Astrocyte of the cerebellum (primary cell): ENCODE measurements at regions not wholly inside any gene's neighbourhood (a gene's known extent, or its start where the extent isn't known, plus 50 kb on each side); places are given as distances from the start of the nearest gene placed in this dataset.

Experiments used
- DNase-seq: peaks from one replicate; pipeline ENCODE4 v3.0.0-alpha.2; 2011; ENCODE audit warnings: low read depth
- H3K4me3 ChIP-seq: 2 replicates; pipeline ENCODE4 v1.5.1; 2011; ENCODE audit warnings: mild to moderate bottlenecking, low read depth, low read length, moderate library complexity
- CTCF ChIP-seq: IDR thresholded peaks from 2 replicates; pipeline ENCODE4 v1.5.1; 2012; ENCODE audit warnings: low read length, low read depth, moderate library complexity, mild to moderate bottlenecking; ENCODE audit errors: missing control alignments
- in situ Hi-C: cut with HindIII; loops from 2 replicates; pipeline ENCODE4 v1.10.0; 2017; ENCODE audit warnings: low sequenced_read_pairs

- no peak for DNase-seq
- no peak overlapping the region for H3K4me3 ChIP-seq
- TF ChIP-seq CTCF, result no peak
- in situ Hi-C loops, result no loop called here
These were observed 182.4 kb downstream of the INHBA start for GRCh38 chr7:41520445-41520844.

- in situ Hi-C loops, result no loop called here
- TF ChIP-seq CTCF, result no peak
- no peak overlapping the region for H3K4me3 ChIP-seq
- DNase-seq, result no peak
These were observed 185.1 kb downstream of the INHBA start for GRCh38 chr7:41517771-41518170.

- in situ Hi-C loops, result loop anchor here (5.0 kb wide), 1 partner anchor 36 kb away; no protein-coding TSS in a partner anchor
- H3K4me3 ChIP-seq, result no peak overlapping the region
- no peak for DNase-seq
- no peak for TF ChIP-seq CTCF
These were observed 194.1 kb downstream of the INHBA start for GRCh38 chr7:41508755-41509154.

- no peak for DNase-seq
- no peak for TF ChIP-seq CTCF
- H3K4me3 ChIP-seq, result no peak overlapping the region
- in situ Hi-C loops, result loop anchor here (5.0 kb wide), 1 partner anchor 35 kb away; no protein-coding TSS in a partner anchor
These were observed 195.1 kb downstream of the INHBA start for GRCh38 chr7:41507686-41508268.

- DNase-seq, result no peak
- in situ Hi-C loops, result no loop called here
- no peak for TF ChIP-seq CTCF
- no peak overlapping the region for H3K4me3 ChIP-seq
These were observed 198.5 kb downstream of the INHBA start for GRCh38 chr7:41504214-41504980.

- no peak for DNase-seq
- in situ Hi-C loops, result no loop called here
- TF ChIP-seq CTCF, result no peak
- H3K4me3 ChIP-seq, result no peak overlapping the region
These were observed 199.5 kb downstream of the INHBA start for GRCh38 chr7:41503438-41503837.
